GM06990 (cell line): ENCODE measurements at regions not wholly inside any gene's neighbourhood (a gene's known extent, or its start where the extent isn't known, plus 50 kb on each side); places are given as distances from the start of the nearest gene placed in this dataset.

ENCODE experiments used
- DNase-seq: peaks from one replicate; pipeline ENCODE4 v3.0.0-alpha.2; 2011; ENCODE audit not compliant: insufficient read length; ENCODE audit errors: extremely low read depth
- H3K27me3 ChIP-seq: replicated peaks from 2 replicates; pipeline ENCODE4 v1.6.0; 2011; ENCODE audit warnings: low read length; ENCODE audit not compliant: control insufficient read depth, insufficient read depth
- H3K36me3 ChIP-seq: 2 replicates; pipeline ENCODE4 v1.5.1; 2011; ENCODE audit warnings: low read length; ENCODE audit not compliant: control insufficient read depth, insufficient read depth
- H3K4me3 ChIP-seq: replicated peaks from 2 replicates; pipeline ENCODE4 v1.5.1; 2011; ENCODE audit warnings: low read depth, mild to moderate bottlenecking, control low read depth, low read length
- CTCF ChIP-seq: IDR thresholded peaks from 2 replicates; pipeline ENCODE4 v1.5.1; 2011; ENCODE audit warnings: low read length, control low read depth, mild to moderate bottlenecking, inconsistent platforms; ENCODE audit not compliant: insufficient read depth, poor library complexity, severe bottlenecking

- H3K4me3 ChIP-seq, result no peak overlapping the region
- H3K27me3 ChIP-seq, result no peaks in the 10 kb centered on the region
- no peak for TF ChIP-seq CTCF
- DNase-seq, result no peak
- no peaks in the 10 kb centered on the region for H3K36me3 ChIP-seq
Measured at GRCh38 chr3:25084016-25084415, 344.0 kb upstream of the RARB start.

- no peaks in the 10 kb centered on the region for H3K36me3 ChIP-seq
- TF ChIP-seq CTCF, result no peak
- H3K4me3 ChIP-seq, result no peak overlapping the region
- no peak for DNase-seq
- no peaks in the 10 kb centered on the region for H3K27me3 ChIP-seq
Measured at GRCh38 chr3:25086721-25087120, 341.3 kb upstream of the RARB start.

GRCh38 chr3:25088284-25088683 is 339.8 kb upstream of the RARB start:
- no peak for TF ChIP-seq CTCF
- Histone ChIP-seq H3K4me3 (no peak overlapping the region), H3K36me3 (no peaks in the 10 kb centered on the region), H3K27me3 (no peaks in the 10 kb centered on the region)
- no peak for DNase-seq

- TF ChIP-seq CTCF, result no peak
- Histone ChIP-seq H3K27me3 (no peaks in the 10 kb centered on the region), H3K36me3 (no peaks in the 10 kb centered on the region), H3K4me3 (no peak overlapping the region)
- no peak for DNase-seq
Measured at GRCh38 chr3:25090698-25091453, 337.2 kb upstream of the RARB start.

GRCh38 chr3:25091934-25092333 is 336.1 kb upstream of the RARB start:
- H3K36me3 ChIP-seq, result no peaks in the 10 kb centered on the region
- DNase-seq, result no peak
- H3K27me3 ChIP-seq, result no peaks in the 10 kb centered on the region
- no peak overlapping the region for H3K4me3 ChIP-seq
- TF ChIP-seq CTCF, result no peak
